Neural progenitor cell (in vitro differentiated cells): ENCODE measurements at regions not wholly inside any gene's neighbourhood (a gene's known extent, or its start where the extent isn't known, plus 50 kb on each side); places are given as distances from the start of the nearest gene placed in this dataset.
"Not testable (repeated sequence)": the region's sequence is repeated elsewhere in the genome, so short reads cannot be mapped to it uniquely, and the experiment has no call there.

Experiments
- DNase-seq: peaks from one replicate; pipeline ENCODE4 v3.0.0-alpha.2; 2016; ENCODE audit warnings: low spot score
- H2AFZ ChIP-seq: fragments of 200-600 bp; sonication (generic); replicated peaks from 2 replicates; pipeline ENCODE4 v1.6.1; 2016; ENCODE audit warnings: antibody characterized with exemption
- H3F3A ChIP-seq: fragments of 200-600 bp; sonication (generic); 2 replicates; pipeline ENCODE4 v1.6.1; 2016; ENCODE audit warnings: antibody characterized with exemption, low read depth
- H3K27ac ChIP-seq: fragments of 200-600 bp; sonication (generic); 2 replicates; pipeline ENCODE4 v1.5.1; 2016; ENCODE audit warnings: mild to moderate bottlenecking
- H3K27me3 ChIP-seq: fragments of 200-600 bp; sonication (generic); 2 replicates; pipeline ENCODE4 v1.6.1; 2016; ENCODE audit warnings: mild to moderate bottlenecking, moderate library complexity
- H3K36me3 ChIP-seq: fragments of 200-600 bp; sonication (generic); 2 replicates; pipeline ENCODE4 v1.5.1; 2016
- H3K4me1 ChIP-seq: fragments of 200-600 bp; sonication (generic); 2 replicates; pipeline ENCODE4 v1.6.1; 2016; ENCODE audit warnings: mixed run types
- H3K4me2 ChIP-seq: fragments of 200-600 bp; sonication (generic); 2 replicates; pipeline ENCODE4 v1.6.1; 2016
- H3K4me3 ChIP-seq: fragments of 200-600 bp; sonication (generic); 2 replicates; pipeline ENCODE4 v1.5.1; 2016
- H3K79me2 ChIP-seq: fragments of 200-600 bp; sonication (generic); 2 replicates; pipeline ENCODE4 v1.6.1; 2016; ENCODE audit warnings: low read depth
- H3K9ac ChIP-seq: fragments of 200-600 bp; sonication (generic); 2 replicates; pipeline ENCODE4 v1.6.1; 2016
- H3K9me3 ChIP-seq: fragments of 200-600 bp; sonication (generic); 2 replicates; pipeline ENCODE4 v1.5.1; 2016; ENCODE audit warnings: low read depth
- H4K20me1 ChIP-seq: fragments of 200-600 bp; sonication (generic); 2 replicates; pipeline ENCODE4 v1.6.1; 2016; ENCODE audit warnings: low read depth
- H3K27ac Mint-ChIP-seq: 3 replicates; pipeline ENCODE4 v1.8.0; 2021; ENCODE audit warnings: mixed read lengths
- H3K27me3 Mint-ChIP-seq: 2 replicates; pipeline ENCODE4 v1.8.0; 2022; ENCODE audit warnings: low read depth, mild to moderate bottlenecking, inconsistent platforms, moderate library complexity, mixed read lengths; ENCODE audit not compliant: insufficient read depth
- H3K36me3 Mint-ChIP-seq: 3 replicates; pipeline ENCODE4 v1.8.0; 2021; ENCODE audit warnings: mixed read lengths
- H3K4me1 Mint-ChIP-seq: 3 replicates; pipeline ENCODE4 v1.8.0; 2021; ENCODE audit warnings: mixed read lengths
- H3K4me3 Mint-ChIP-seq: 3 replicates; pipeline ENCODE4 v1.8.0; 2021; ENCODE audit warnings: mild to moderate bottlenecking, moderate library complexity, mixed read lengths
- H3K9me3 Mint-ChIP-seq: 3 replicates; pipeline ENCODE4 v1.8.0; 2020; ENCODE audit warnings: mixed read lengths
- TF ChIP-seq, protein P1 (sequence below): fragments of 200-600 bp; sonication (generic); IDR thresholded peaks from 2 replicates; pipeline ENCODE4 v1.5.1; 2017; ENCODE audit warnings: antibody characterized with exemption, mild to moderate bottlenecking

DNA sequence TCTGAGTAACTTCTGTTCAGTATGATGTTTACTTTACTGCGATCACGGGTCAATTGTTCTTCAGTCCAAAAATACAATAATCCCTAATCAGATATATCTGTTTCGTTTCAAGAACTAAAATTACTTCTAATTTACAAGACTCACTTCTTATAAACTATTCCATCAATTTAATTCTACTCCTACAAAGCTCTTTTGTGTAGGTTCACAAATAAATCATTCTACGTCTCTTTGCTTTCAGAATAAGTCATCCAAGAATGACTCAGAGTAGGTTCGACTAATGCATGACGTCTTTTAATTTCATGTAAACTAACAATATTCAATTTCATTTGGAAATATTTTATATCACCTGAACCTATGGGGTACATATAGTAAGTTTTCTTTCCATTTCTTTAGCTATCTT lies 571.9 kb downstream of the PCDH11X start:
- not testable (repeated sequence) for H3K9ac ChIP-seq

DNA sequence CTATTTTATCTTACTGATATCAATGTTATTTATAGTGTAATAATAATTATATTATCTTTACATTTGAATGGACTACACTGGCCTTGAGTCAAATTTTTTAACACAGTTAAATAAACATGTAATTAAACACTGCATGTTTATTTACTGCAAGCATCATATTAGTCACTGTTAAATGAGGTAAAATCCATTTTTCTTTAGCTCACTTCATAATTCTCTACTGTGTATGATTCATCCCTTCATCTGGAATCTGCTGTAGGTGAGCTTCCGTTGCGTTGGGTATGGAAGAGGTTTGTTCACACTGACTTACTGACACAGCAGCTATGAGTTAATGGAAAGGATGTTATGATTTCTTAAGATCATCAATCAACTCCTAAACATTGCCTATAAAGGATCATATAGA lies 572.3 kb downstream of the PCDH11X start:
- H3K4me1 ChIP-seq, result no peaks in the 10 kb centered on the region
- Mint-ChIP-seq H3K4me1 (no peaks in the 10 kb centered on the region), H3K4me3 (no peak overlapping the region), H3K27me3 (no peaks in the 10 kb centered on the region), H3K9me3 (no peaks in the 10 kb centered on the region), H3K36me3 (no peaks in the 10 kb centered on the region), H3K27ac (no peak overlapping the region)
- H4K20me1 ChIP-seq, result no peaks in the 10 kb centered on the region
- no peaks in the 10 kb centered on the region for H3K27me3 ChIP-seq
- H3K27ac ChIP-seq, result no peak overlapping the region
- no peaks in the 10 kb centered on the region for H3K79me2 ChIP-seq
- DNase-seq, result no peak
- no peak overlapping the region for H2AFZ ChIP-seq
- H3K9me3 ChIP-seq, result no peaks in the 10 kb centered on the region
- H3F3A ChIP-seq, result no peaks in the 10 kb centered on the region
- no peak overlapping the region for H3K4me2 ChIP-seq
- TF ChIP-seq, protein P1, sequence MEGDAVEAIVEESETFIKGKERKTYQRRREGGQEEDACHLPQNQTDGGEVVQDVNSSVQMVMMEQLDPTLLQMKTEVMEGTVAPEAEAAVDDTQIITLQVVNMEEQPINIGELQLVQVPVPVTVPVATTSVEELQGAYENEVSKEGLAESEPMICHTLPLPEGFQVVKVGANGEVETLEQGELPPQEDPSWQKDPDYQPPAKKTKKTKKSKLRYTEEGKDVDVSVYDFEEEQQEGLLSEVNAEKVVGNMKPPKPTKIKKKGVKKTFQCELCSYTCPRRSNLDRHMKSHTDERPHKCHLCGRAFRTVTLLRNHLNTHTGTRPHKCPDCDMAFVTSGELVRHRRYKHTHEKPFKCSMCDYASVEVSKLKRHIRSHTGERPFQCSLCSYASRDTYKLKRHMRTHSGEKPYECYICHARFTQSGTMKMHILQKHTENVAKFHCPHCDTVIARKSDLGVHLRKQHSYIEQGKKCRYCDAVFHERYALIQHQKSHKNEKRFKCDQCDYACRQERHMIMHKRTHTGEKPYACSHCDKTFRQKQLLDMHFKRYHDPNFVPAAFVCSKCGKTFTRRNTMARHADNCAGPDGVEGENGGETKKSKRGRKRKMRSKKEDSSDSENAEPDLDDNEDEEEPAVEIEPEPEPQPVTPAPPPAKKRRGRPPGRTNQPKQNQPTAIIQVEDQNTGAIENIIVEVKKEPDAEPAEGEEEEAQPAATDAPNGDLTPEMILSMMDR, result no peak
- no peak overlapping the region for H3K9ac ChIP-seq
- no peak overlapping the region for H3K4me3 ChIP-seq
- H3K36me3 ChIP-seq, result no peaks in the 10 kb centered on the region

More for the DNA sequence above, 571.9 kb downstream of the PCDH11X start:
- DNase-seq, H3K27ac Mint-ChIP-seq, H3K4me1 ChIP-seq, H2AFZ ChIP-seq, H3K36me3 Mint-ChIP-seq, H3K4me3 ChIP-seq, H3K4me1 Mint-ChIP-seq, H3K27ac ChIP-seq, H3K27me3 Mint-ChIP-seq, H3K36me3 ChIP-seq, H3K27me3 ChIP-seq, H3K4me2 ChIP-seq, H4K20me1 ChIP-seq, H3K4me3 Mint-ChIP-seq, H3F3A ChIP-seq, H3K9me3 ChIP-seq, H3K79me2 ChIP-seq, H3K9me3 Mint-ChIP-seq: not testable (repeated sequence)
